ENCODE measurements at regions not wholly inside any gene's neighbourhood (a gene's known extent, or its start where the extent isn't known, plus 50 kb on each side); places are given as distances from the start of the nearest gene placed in this dataset.

DNA sequence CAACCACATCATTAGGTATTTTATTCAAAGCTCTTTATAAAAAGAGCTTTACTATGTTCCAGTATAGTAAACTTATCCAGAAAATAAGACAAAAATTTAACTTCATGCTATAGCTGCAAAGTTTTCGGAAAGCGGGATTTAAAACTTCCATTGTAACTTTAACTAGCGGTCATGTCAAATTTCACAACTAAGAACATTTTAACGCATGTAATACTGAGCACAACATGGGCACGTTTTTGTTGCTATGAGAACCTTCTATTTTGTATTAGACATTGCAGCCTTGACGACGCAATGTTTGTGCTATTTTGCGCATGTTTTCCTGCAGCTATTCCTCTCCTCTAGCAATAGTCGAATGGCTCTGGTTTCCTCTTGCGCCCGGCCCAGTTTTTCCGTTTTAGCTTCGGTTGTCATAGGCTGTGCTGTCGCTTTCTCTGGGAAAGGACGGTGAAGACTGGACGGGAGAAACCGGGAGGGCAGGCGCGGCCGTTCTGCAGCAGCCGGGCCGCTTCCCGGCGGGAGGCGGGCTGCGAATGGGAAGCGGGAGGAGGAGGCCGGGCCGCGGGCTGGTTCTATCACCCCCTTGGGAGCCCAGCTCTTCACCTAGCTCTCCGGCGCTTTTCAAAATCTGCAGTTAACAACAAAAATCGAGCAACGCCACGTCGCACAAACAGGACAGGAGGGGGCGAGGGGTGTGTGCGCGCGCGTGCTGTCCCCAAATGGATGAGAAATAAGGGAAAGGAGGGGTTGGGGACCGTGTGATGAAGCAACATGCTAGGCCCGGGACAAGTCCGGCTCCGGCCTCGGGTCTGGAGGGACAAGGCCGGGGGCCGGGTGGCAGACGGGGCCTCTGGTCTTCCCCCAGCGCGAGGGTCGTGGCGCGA, 105.3 kb upstream of the HNRNPU start (continued):
- TF ChIP-seq, protein P1, sequence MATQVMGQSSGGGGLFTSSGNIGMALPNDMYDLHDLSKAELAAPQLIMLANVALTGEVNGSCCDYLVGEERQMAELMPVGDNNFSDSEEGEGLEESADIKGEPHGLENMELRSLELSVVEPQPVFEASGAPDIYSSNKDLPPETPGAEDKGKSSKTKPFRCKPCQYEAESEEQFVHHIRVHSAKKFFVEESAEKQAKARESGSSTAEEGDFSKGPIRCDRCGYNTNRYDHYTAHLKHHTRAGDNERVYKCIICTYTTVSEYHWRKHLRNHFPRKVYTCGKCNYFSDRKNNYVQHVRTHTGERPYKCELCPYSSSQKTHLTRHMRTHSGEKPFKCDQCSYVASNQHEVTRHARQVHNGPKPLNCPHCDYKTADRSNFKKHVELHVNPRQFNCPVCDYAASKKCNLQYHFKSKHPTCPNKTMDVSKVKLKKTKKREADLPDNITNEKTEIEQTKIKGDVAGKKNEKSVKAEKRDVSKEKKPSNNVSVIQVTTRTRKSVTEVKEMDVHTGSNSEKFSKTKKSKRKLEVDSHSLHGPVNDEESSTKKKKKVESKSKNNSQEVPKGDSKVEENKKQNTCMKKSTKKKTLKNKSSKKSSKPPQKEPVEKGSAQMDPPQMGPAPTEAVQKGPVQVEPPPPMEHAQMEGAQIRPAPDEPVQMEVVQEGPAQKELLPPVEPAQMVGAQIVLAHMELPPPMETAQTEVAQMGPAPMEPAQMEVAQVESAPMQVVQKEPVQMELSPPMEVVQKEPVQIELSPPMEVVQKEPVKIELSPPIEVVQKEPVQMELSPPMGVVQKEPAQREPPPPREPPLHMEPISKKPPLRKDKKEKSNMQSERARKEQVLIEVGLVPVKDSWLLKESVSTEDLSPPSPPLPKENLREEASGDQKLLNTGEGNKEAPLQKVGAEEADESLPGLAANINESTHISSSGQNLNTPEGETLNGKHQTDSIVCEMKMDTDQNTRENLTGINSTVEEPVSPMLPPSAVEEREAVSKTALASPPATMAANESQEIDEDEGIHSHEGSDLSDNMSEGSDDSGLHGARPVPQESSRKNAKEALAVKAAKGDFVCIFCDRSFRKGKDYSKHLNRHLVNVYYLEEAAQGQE (IDR thresholded peaks at IDR 0.05; ENCODE audit: borderline replicate concordance) = no peak
- TF ChIP-seq, protein P1 (CRISPR knock-in tag; IDR thresholded peaks at IDR 0.05; ENCODE audit: low read depth) = 0 out of 2 replicates have a peak, but pooled peaks have one; percentile 7
- no peak for TF ChIP-seq U2AF2 (optimal IDR thresholded peaks at IDR 0.05; ENCODE audit: low read depth, low read length)
- peak; percentile 59 for TF ChIP-seq SMARCA4 (IDR thresholded peaks at IDR 0.05)
- no peak for TF ChIP-seq CREBBP (IDR thresholded peaks at IDR 0.05; ENCODE audit: low read depth, low read length)
- peak; percentile 89 for TF ChIP-seq ZNF263 (CRISPR knock-in tag; IDR thresholded peaks at IDR 0.05; ENCODE audit: borderline replicate concordance)
- TF ChIP-seq BCL6 (CRISPR knock-in tag; IDR thresholded peaks at IDR 0.05) = no peak
- TF ChIP-seq WHSC1 (IDR thresholded peaks at IDR 0.05; ENCODE audit: low read length) = no peak
- no peak for TF ChIP-seq ARHGAP35 (IDR thresholded peaks at IDR 0.05; ENCODE audit: partially characterized antibody)
- 0 out of 2 replicates have a peak, but pooled peaks have one; percentile 9 for TF ChIP-seq BACH1 (tag; IDR thresholded peaks at IDR 0.05)
- no peak for TF ChIP-seq ZNF212 (CRISPR knock-in tag; IDR thresholded peaks at IDR 0.05)
- peak; percentile 62 for TF ChIP-seq ETV5 (CRISPR knock-in tag; IDR thresholded peaks at IDR 0.05; ENCODE audit: low read depth)
- TF ChIP-seq DEAF1 (CRISPR knock-in tag; IDR thresholded peaks at IDR 0.05) = no peak
- TF ChIP-seq, protein P2, sequence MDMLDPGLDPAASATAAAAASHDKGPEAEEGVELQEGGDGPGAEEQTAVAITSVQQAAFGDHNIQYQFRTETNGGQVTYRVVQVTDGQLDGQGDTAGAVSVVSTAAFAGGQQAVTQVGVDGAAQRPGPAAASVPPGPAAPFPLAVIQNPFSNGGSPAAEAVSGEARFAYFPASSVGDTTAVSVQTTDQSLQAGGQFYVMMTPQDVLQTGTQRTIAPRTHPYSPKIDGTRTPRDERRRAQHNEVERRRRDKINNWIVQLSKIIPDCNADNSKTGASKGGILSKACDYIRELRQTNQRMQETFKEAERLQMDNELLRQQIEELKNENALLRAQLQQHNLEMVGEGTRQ (CRISPR knock-in tag; IDR thresholded peaks at IDR 0.05) = 0 out of 2 replicates have a peak, but pooled peaks have one; percentile 1
- peak; percentile 100 for TF ChIP-seq FOXJ2 (tag; IDR thresholded peaks at IDR 0.05)
- TF ChIP-seq BRF2 (IDR thresholded peaks at IDR 0.05; ENCODE audit: borderline replicate concordance, insufficient read depth, insufficient read length) = no peak
- TF ChIP-seq SAFB (IDR thresholded peaks at IDR 0.05; ENCODE audit: borderline replicate concordance, low read depth, low read length) = no peak

Data from K562 (cell line).